Stomach (tissue), 8 donors: ENCODE measurements at regions not wholly inside any gene's neighbourhood (a gene's known extent, or its start where the extent isn't known, plus 50 kb on each side); places are given as distances from the start of the nearest gene placed in this dataset.
A peak's percentile ranks its signal among the peaks of the same experiment; 100 is the strongest.
"Not testable (repeated sequence)": the region's sequence is repeated elsewhere in the genome, so short reads cannot be mapped to it uniquely, and the experiment has no call there.

Experiments
- DNase-seq, 2 donors: peaks; one replicate each; pipeline versions ENCODE4 v3.0.0 to v3.0.0-alpha.2; 2013 to 2019
- H3K27ac ChIP-seq, 5 donors: fragments of 200-600 bp in 4 of 5; sonication (generic) in 4 of 5; one replicate each; pipeline ENCODE4 v1.5.1; 2013 to 2019; ENCODE audit warnings: mild to moderate bottlenecking in 1 of 5, moderate library complexity in 1 of 5
- H3K27me3 ChIP-seq, 3 donors: fragments of 200-600 bp; sonication (generic); one replicate each; pipeline ENCODE4 v1.5.1; 2017 to 2019; ENCODE audit warnings: mixed run types in 1 of 3
- H3K36me3 ChIP-seq, 4 donors: fragments of 200-600 bp; sonication (generic); 1 replicate in 3 of 4; 2 replicates in 1 of 4; pipeline ENCODE4 v1.5.1; 2016 to 2019
- H3K4me1 ChIP-seq, 4 donors: fragments of 200-600 bp; sonication (generic); one replicate each; pipeline ENCODE4 v1.5.1; 2016 to 2019
- H3K4me3 ChIP-seq, 4 donors: fragments of 200-600 bp; sonication (generic) in 3 of 4; one replicate each; pipeline ENCODE4 v1.5.1; 2016 to 2019; ENCODE audit warnings: mild to moderate bottlenecking in 1 of 4
- H3K9me3 ChIP-seq, 4 donors: fragments of 200-600 bp; sonication (generic); one replicate each; pipeline ENCODE4 v1.5.1; 2016 to 2019
- EP300 ChIP-seq: sonication (generic); formaldehyde crosslinking; IDR thresholded peaks from one replicate; pipeline ENCODE4 v1.6.1; 2017; ENCODE audit warnings: antibody characterized with exemption
- POLR2A ChIP-seq, 4 donors: fragments of 450-650 bp; IDR thresholded peaks; one replicate each; pipeline ENCODE4 v1.6.1; 2016; ENCODE audit warnings: antibody characterized with exemption in 4 of 4, control low read depth in 2 of 4, mild to moderate bottlenecking in 1 of 4, moderate library complexity in 1 of 4
- POLR2AphosphoS5 ChIP-seq, 3 donors: sonication (generic); formaldehyde crosslinking; IDR thresholded peaks; one replicate each; pipeline ENCODE4 v1.6.1; 2016; ENCODE audit warnings: antibody characterized with exemption in 3 of 3
- WGBS, 5 donors: extraction: QIAGEN DNeasy Blood & Tissue Kit in 3 of 5; methylation state at CpG; one replicate each; pipeline versions ENCODE4 v1.1.5 to v1.1.7; 2013 to 2018; 5-methylcytosine and 5-hydroxymethylcytosine counted together
- intact Hi-C: fragments of 100-400 bp; cut with DNase I; formaldehyde crosslinking; loops from one replicate; pipeline ENCODE4 v1.15.1; 2023; ENCODE audit warnings: low total_unique reads
- TF ChIP-seq, protein P1 (sequence below), 7 experiments: fragments of 450-650 bp in 4 of 7; fragments of 200-600 bp in 3 of 7; sonication (generic) in 3 of 7; IDR thresholded peaks; one replicate each; pipeline ENCODE4 v1.5.1; 2016 to 2019; ENCODE audit warnings: antibody characterized with exemption in 7 of 7, control low read depth in 2 of 7, mild to moderate bottlenecking in 1 of 7
- donor health status: healthy with polysubstance abuse.
- donor health status: Bipolar disorder and iron deficiency.
- donor health status: healthy.

DNA sequence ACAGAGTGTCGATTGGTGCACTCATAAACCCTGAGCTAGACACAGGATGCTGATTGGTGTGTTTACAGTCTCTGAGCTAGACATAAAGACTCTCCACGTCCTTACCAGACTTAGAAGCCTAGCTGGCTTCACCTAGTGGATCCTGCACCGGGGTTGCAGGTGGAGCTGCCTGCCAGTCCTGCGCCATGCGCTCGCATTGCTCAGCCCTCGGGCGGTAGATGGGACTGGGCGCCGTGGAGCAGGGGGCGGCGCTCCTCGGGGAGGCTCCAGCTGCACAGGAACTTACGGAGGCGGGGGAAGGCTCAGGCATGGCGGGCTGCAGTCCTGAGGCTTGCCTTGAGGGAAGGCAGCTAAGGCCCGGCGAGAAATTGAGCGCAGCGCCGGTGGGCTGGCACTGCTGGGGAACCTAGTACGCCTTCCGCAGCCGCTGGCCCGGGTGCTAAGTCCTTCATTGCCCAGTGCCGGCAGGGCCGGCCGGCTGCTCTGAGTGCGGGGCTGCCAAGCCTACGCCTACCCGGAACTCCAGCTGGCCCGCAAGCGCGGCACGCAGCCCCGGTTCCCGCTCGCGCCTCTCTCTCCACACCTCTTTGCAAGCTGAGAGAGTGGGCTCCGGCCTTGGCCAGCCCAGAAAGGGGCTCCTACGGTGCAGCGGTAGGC, 78.5 kb upstream of the AMZ2 start:
- H3K27ac ChIP-seq, H3K36me3 ChIP-seq, DNase-seq, H3K9me3 ChIP-seq, intact Hi-C loops, H3K27me3 ChIP-seq, H3K4me1 ChIP-seq: not testable (repeated sequence)
- peak overlapping the region in 2 of 4 donors; percentile 12 to 19 for H3K4me3 ChIP-seq
- 84 to 93% (median 88%) methylated on average over 35 to 42 of the region's 42 CpGs for WGBS, 5 donors

DNA sequence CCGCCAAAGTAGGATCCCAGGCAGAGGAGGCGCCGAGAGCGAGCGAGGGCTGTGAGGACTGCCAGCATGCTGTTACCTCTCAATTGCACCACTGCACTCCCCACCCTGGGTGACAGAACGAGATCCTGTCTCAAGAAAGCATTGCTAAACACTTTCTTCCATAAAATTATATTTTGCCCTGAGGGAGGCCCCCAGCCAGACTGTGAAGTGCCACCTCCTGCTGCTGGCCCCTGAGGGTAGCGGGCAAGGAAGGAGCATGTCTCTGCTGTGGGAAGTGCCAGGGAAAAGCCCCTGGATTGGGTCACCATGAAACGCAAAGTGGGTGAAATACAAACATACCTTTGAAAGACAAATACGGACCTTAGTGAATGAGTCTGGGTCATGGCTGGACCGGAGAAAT, 78.0 kb upstream of the AMZ2 start:
- Histone ChIP-seq H3K27me3 (no peaks in the 10 kb centered on the region), H3K4me1 (peaks cover 0 to 6% (median 3%) of the 10 kb centered on the region in 4 donors), H3K27ac (no peak overlapping the region), H3K36me3 (no peaks in the 10 kb centered on the region), H3K9me3 (no peaks in the 10 kb centered on the region), H3K4me3 (peak overlapping the region in 1 of 4 donors; percentile 19)
- no peak for DNase-seq
- TF ChIP-seq POLR2AphosphoS5 (IDR thresholded peaks at IDR 0.05) = no peak
- no peak for TF ChIP-seq EP300
- no peak for TF ChIP-seq POLR2A (IDR thresholded peaks at IDR 0.05)
- TF ChIP-seq, protein P1, sequence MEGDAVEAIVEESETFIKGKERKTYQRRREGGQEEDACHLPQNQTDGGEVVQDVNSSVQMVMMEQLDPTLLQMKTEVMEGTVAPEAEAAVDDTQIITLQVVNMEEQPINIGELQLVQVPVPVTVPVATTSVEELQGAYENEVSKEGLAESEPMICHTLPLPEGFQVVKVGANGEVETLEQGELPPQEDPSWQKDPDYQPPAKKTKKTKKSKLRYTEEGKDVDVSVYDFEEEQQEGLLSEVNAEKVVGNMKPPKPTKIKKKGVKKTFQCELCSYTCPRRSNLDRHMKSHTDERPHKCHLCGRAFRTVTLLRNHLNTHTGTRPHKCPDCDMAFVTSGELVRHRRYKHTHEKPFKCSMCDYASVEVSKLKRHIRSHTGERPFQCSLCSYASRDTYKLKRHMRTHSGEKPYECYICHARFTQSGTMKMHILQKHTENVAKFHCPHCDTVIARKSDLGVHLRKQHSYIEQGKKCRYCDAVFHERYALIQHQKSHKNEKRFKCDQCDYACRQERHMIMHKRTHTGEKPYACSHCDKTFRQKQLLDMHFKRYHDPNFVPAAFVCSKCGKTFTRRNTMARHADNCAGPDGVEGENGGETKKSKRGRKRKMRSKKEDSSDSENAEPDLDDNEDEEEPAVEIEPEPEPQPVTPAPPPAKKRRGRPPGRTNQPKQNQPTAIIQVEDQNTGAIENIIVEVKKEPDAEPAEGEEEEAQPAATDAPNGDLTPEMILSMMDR (IDR thresholded peaks at IDR 0.05) = no peak
- intact Hi-C loops = loop anchor here (10.0 kb wide), 1 partner anchor 295 kb away; no protein-coding TSS in a partner anchor
- WGBS, 5 donors = 77 to 93% (median 86%) methylated on average over 9 to 10 of the region's 10 CpGs

DNA sequence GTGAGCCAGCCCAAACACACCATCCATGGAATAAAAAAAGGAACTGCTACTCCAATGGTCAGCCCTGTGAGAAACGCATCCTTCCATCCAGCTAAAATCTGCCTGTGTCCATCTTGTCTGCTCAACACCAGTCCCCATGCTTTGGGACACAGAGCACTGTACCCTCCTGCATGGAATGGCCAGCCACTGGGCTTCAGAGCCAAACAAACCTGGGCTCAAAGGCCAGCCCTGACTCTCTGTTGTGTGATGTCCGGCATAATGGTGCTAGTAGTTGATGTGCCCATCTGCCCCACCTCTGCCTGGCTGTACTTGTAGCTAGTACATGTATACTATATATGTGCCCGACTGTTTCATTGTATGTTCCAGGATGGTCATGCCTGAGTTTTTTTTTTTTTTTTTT, 77.6 kb upstream of the AMZ2 start:
- no peak for DNase-seq
- Histone ChIP-seq H3K36me3 (no peaks in the 10 kb centered on the region), H3K27me3 (no peaks in the 10 kb centered on the region), H3K4me3 (no peak overlapping the region), H3K27ac (no peak overlapping the region), H3K9me3 (no peaks in the 10 kb centered on the region), H3K4me1 (peaks cover 0 to 6% (median 3%) of the 10 kb centered on the region in 4 donors)
- TF ChIP-seq POLR2AphosphoS5 (IDR thresholded peaks at IDR 0.05) (no peak), POLR2A (IDR thresholded peaks at IDR 0.05) (no peak), EP300 (no peak)
- TF ChIP-seq, protein P1 (IDR thresholded peaks at IDR 0.05) = no peak
- 83 to 93% (median 88%) methylated on average over 3 of the region's 3 CpGs for WGBS, 5 donors
- intact Hi-C loops = loop anchor here (10.0 kb wide), 1 partner anchor 295 kb away; no protein-coding TSS in a partner anchor

DNA sequence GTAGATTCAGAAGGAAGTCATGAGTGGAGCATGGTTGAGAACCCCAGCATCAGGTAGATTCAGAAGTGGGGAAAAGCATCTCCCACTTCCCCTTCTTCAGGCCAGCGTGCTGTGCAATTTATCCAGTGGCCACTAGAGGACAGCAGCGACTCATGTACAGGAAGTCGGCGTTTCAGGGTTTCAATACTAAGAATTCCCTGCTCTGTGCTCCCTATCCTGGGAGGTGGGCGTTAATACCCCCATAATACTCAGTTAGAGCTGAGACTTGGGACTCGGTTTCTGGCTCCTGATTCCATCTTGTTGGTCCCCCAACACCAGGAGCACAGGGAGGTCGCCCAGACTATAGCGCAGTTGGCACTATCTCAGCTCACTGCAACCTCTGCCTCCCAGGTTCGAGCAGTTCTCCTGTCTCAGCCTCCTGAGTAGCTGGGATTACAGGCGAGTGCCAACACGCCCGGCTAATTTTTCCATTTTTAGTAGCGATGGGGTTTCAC, 75.3 kb upstream of the AMZ2 start:
- Histone ChIP-seq H3K36me3 (no peaks in the 10 kb centered on the region), H3K4me3 (no peak overlapping the region), H3K4me1 (peaks cover 0 to 6% (median 3%) of the 10 kb centered on the region in 4 donors), H3K9me3 (no peaks in the 10 kb centered on the region), H3K27me3 (no peaks in the 10 kb centered on the region), H3K27ac (no peak overlapping the region)
- peak; percentile 82 to 86 for DNase-seq
- TF ChIP-seq EP300 = no peak
- TF ChIP-seq, protein P1 (IDR thresholded peaks at IDR 0.05) = peak in 6 of 7 experiments; percentile 6 to 98 (median 92)
- TF ChIP-seq POLR2A (IDR thresholded peaks at IDR 0.05) = no peak
- TF ChIP-seq POLR2AphosphoS5 (IDR thresholded peaks at IDR 0.05) = peak in 1 of 3 donors; percentile 17
- intact Hi-C loops = loop anchor here (10.0 kb wide), 1 partner anchor 292 kb away; no protein-coding TSS in a partner anchor
- 23 to 32% (median 30%) methylated on average over 12 to 13 of the region's 13 CpGs for WGBS, 5 donors

DNA sequence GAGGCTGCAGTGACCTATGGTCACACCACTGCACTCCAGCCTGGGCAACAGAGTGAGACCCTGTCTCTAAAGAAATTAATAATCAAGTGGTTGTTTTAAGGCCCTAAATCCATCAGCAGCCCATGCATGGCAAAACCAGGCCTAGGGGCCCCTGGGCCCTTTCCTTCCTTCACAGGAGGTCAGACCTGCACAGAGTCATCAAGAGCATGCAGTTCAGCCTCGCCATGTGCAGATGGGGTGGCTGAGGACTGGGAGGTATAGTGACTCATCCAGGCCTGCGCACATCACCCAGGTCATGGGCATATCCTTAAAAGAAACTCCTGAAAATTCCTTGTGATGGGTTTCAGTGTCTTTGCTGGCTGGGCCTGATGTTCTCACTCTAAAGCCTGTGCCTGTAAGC, 72.4 kb upstream of the AMZ2 start:
- Histone ChIP-seq H3K27ac (no peak overlapping the region), H3K4me3 (no peak overlapping the region), H3K9me3 (no peaks in the 10 kb centered on the region), H3K4me1 (peaks cover 0 to 6% (median 3%) of the 10 kb centered on the region in 4 donors), H3K27me3 (no peaks in the 10 kb centered on the region), H3K36me3 (no peaks in the 10 kb centered on the region)
- 95 to 99% (median 97%) methylated on average over 2 of the region's 2 CpGs; no CpG with 5 or more reads in 1 of the 5 donors for WGBS, 5 donors
- intact Hi-C loops = loop anchor here (10.0 kb wide), 1 partner anchor 289 kb away; no protein-coding TSS in a partner anchor
- no peak for DNase-seq
- no peak for TF ChIP-seq POLR2A (IDR thresholded peaks at IDR 0.05)
- TF ChIP-seq EP300 = no peak
- TF ChIP-seq POLR2AphosphoS5 (IDR thresholded peaks at IDR 0.05) = no peak
- TF ChIP-seq, protein P1 (IDR thresholded peaks at IDR 0.05) = no peak
